ENCODE measurements at regions not wholly inside any gene's neighbourhood (a gene's known extent, or its start where the extent isn't known, plus 50 kb on each side); places are given as distances from the start of the nearest gene placed in this dataset.

GRCh38 chr2:150832686-150833085 lies 345.2 kb upstream of the RND3 start:
- TF ChIP-seq POLR2A (IDR thresholded peaks at IDR 0.05) (no peak), CTCF (IDR thresholded peaks at IDR 0.05) (no peak)
